K562 (cell line): ENCODE measurements at regions not wholly inside any gene's neighbourhood (a gene's known extent, or its start where the extent isn't known, plus 50 kb on each side); places are given as distances from the start of the nearest gene placed in this dataset.
A peak's percentile ranks its signal among the peaks of the same experiment; 100 is the strongest.

Experiments
- ATAC-seq: fragments of 200-7000 bp; cut with Tn5 transposase; 3 replicates; pipeline ENCODE4 v1.9.1; 2020; ENCODE audit warnings: moderate library complexity
- BruUV-seq: library from RNA; stranded (reverse); fragments of 400-500 nt; replicated peaks from 2 replicates; lab custom pipeline; 2021; lab: Mats Ljungman, UMichigan
- CTCF ChIA-PET: fragments of 300-600 bp; formaldehyde crosslinking; extraction: SDS; loops from one replicate; lab custom pipeline; 2021; ENCODE audit warnings: low intra/inter-chr PET ratio; lab: Yijun Ruan, JAX
- POLR2A ChIA-PET: fragments of 300-600, 350-650 bp; sonication (Branson Sonifier 250); formaldehyde crosslinking; extraction: SDS; loops from one replicate; lab custom pipeline; 2021; ENCODE audit warnings: antibody characterized with exemption, inconsistent platforms; lab: Yijun Ruan, JAX
- DNase-seq, 4 experiments: peaks; one replicate each; pipeline versions ENCODE4 v3.0.0 to v3.0.0-alpha.2; 2011 to 2018; ENCODE audit warnings: low spot score in 3 of 4, mixed read lengths in 3 of 4; ENCODE audit errors: extremely low read depth in 1 of 4
- FAIRE-seq: peaks from 2 replicates; lab custom pipeline; 2011; peaks lifted over from hg19 to GRCh38; lab: Jason Lieb, UNC
- H2AFZ ChIP-seq: 2 replicates; pipeline ENCODE4 v1.6.0; 2011; ENCODE audit warnings: low read depth, low read length, control low read depth, inconsistent platforms
- H3K27ac ChIP-seq: fragments of 200-600 bp; 3 replicates; pipeline ENCODE4 v1.8.0; 2011; ENCODE audit warnings: low read depth, mild to moderate bottlenecking, control low read depth, inconsistent platforms, low read length, moderate library complexity, mixed read lengths; ENCODE audit errors: extremely low read depth
- H3K27me3 ChIP-seq, 2 experiments: fragments of 300-600 bp in 1 of 2; 2 replicates in 1 of 2; 3 replicates in 1 of 2; pipeline versions ENCODE4 v1.6.0 to v1.8.0; 2011; ENCODE audit warnings: inconsistent platforms in 2 of 2, low read length in 2 of 2, mild to moderate bottlenecking in 1 of 2, mixed read lengths in 1 of 2, moderate library complexity in 1 of 2; ENCODE audit not compliant: control insufficient read depth in 2 of 2, insufficient read depth in 2 of 2
- H3K36me3 ChIP-seq: fragments of 300-600 bp; 3 replicates; pipeline ENCODE4 v1.8.0; 2011; ENCODE audit warnings: mild to moderate bottlenecking, low read length, inconsistent platforms; ENCODE audit not compliant: control insufficient read depth, insufficient read depth
- H3K4me1 ChIP-seq, 2 experiments: fragments of 200-600 bp in 1 of 2; replicated peaks in 1 of 2; 2 replicates in 1 of 2; 3 replicates in 1 of 2; pipeline versions ENCODE4 v1.5.1 to v1.8.0; 2011; ENCODE audit warnings: inconsistent platforms in 2 of 2, low read length in 2 of 2, mild to moderate bottlenecking in 1 of 2, mixed read lengths in 1 of 2, moderate library complexity in 1 of 2; ENCODE audit not compliant: control insufficient read depth in 2 of 2, insufficient read depth in 2 of 2
- H3K4me2 ChIP-seq: 2 replicates; pipeline ENCODE4 v1.6.1; 2011; ENCODE audit warnings: low read length, control low read depth, inconsistent platforms, mixed read lengths; ENCODE audit not compliant: insufficient read depth
- H3K4me3 ChIP-seq: fragments of 200-600 bp; sonication (generic), shearing (Covaris generic); 2 replicates; pipeline ENCODE4 v1.5.1; 2016; ENCODE audit warnings: control low read depth, inconsistent platforms
- H3K79me2 ChIP-seq: fragments of 200-600 bp; 3 replicates; pipeline ENCODE4 v1.8.0; 2011; ENCODE audit warnings: low read length, inconsistent platforms; ENCODE audit not compliant: control insufficient read depth, insufficient read depth
- H3K9ac ChIP-seq, 2 experiments: 2 replicates each; pipeline versions ENCODE4 v1.6.0 to v1.6.1; 2011; ENCODE audit warnings: low read depth in 2 of 2, low read length in 2 of 2, control low read depth in 1 of 2, inconsistent platforms in 1 of 2, mild to moderate bottlenecking in 1 of 2, mixed read lengths in 1 of 2; ENCODE audit not compliant: insufficient read depth in 1 of 2
- H3K9me1 ChIP-seq: one replicate; pipeline ENCODE4 v1.6.0; 2011; ENCODE audit warnings: inconsistent platforms, mild to moderate bottlenecking, low read length, moderate library complexity; ENCODE audit not compliant: control insufficient read depth, insufficient read depth
- H3K9me3 ChIP-seq: replicated peaks from 2 replicates; pipeline ENCODE4 v1.5.1; 2011; ENCODE audit warnings: low read depth, low read length, inconsistent platforms; ENCODE audit not compliant: control insufficient read depth, insufficient read depth
- H4K20me1 ChIP-seq: replicated peaks from 2 replicates; pipeline ENCODE4 v1.6.1; 2011; ENCODE audit warnings: low read length, inconsistent platforms, mixed read lengths; ENCODE audit not compliant: control insufficient read depth, insufficient read depth
- C11orf30 ChIP-seq: fragments of 450-650 bp; IDR thresholded peaks from 2 replicates; pipeline ENCODE4 v1.6.1; 2016; ENCODE audit warnings: low read depth, mild to moderate bottlenecking
- CXXC5 ChIP-seq: fragments of 250-450 bp; sonication (Bioruptor Pico); IDR thresholded peaks from 2 replicates; pipeline ENCODE4 v1.8.0; 2022; ENCODE audit warnings: inconsistent platforms, mild to moderate bottlenecking, moderate library complexity
- EP300 ChIP-seq: IDR thresholded peaks from 2 replicates; pipeline ENCODE4 v1.6.1; 2012; ENCODE audit warnings: low read length, improper control_type of control experiment
- MAFF ChIP-seq: IDR thresholded peaks from 2 replicates; pipeline ENCODE4 v1.6.1; 2012; ENCODE audit warnings: low read length, improper control_type of control experiment
- MAFG ChIP-seq: fragments of 450-650 bp; conservative IDR thresholded peaks from 2 replicates; pipeline ENCODE4 v1.6.1; 2016; ENCODE audit warnings: missing genetic modification characterization, missing compliant biosample characterization
- MAFK ChIP-seq: IDR thresholded peaks from 2 replicates; pipeline ENCODE4 v1.6.1; 2011; ENCODE audit warnings: low read length, improper control_type of control experiment
- PRPF4 ChIP-seq: fragments of 200-400 bp; formaldehyde crosslinking; IDR thresholded peaks from one replicate; pipeline ENCODE4 v1.6.1; 2017; ENCODE audit warnings: low read length, low read depth, mild to moderate bottlenecking; ENCODE audit not compliant: insufficient read depth, poor library complexity, severe bottlenecking
- STAT5A ChIP-seq: IDR thresholded peaks from 2 replicates; pipeline ENCODE4 v1.6.1; 2012; ENCODE audit warnings: low read length, inconsistent platforms, borderline replicate concordance
- TAF9B ChIP-seq: fragments of 450-650 bp; IDR thresholded peaks from 2 replicates; pipeline ENCODE4 v1.6.1; 2018; ENCODE audit warnings: mild to moderate bottlenecking; ENCODE audit not compliant: partially characterized antibody
- TBP ChIP-seq: optimal IDR thresholded peaks from 2 replicates; pipeline ENCODE3; 2011; ENCODE audit warnings: low read depth, low read length, improper control_type of control experiment
- ZNF316 ChIP-seq: fragments of 450-650 bp; IDR thresholded peaks from 2 replicates; pipeline ENCODE4 v1.6.1; 2016
- ZNF766 ChIP-seq: fragments of 200-800 bp; sonication (Bioruptor generic); conservative IDR thresholded peaks from 2 replicates; pipeline ENCODE4 v1.6.1; 2016; ENCODE audit warnings: missing genetic modification characterization, missing compliant biosample characterization
- WGBS: fragments of 100-300 bp; shearing (Covaris generic); methylation state at CpG from one replicate; pipeline ENCODE4 v1.1.6; 2016; ENCODE audit warnings: low coverage, mixed read lengths; ENCODE audit not compliant: insufficient coverage; ENCODE audit errors: missing lambda C conversion rate; 5-methylcytosine and 5-hydroxymethylcytosine counted together
- in situ Hi-C: fragments of 300-500 bp; cut with MboI; formaldehyde crosslinking; loops from 4 replicates; pipeline ENCODE4 v1.15.0; 2018; ENCODE audit warnings: inconsistent platforms, mixed read lengths
- intact Hi-C: fragments of 100-400 bp; cut with micrococcal nuclease; formaldehyde crosslinking; loops from 2 replicates; pipeline ENCODE4 v1.14.2; 2022
- TF ChIP-seq, protein P1 (sequence below): sonication (generic); formaldehyde crosslinking; IDR thresholded peaks from 2 replicates; pipeline ENCODE4 v1.8.1; 2023; ENCODE audit warnings: mild to moderate bottlenecking, missing genetic modification reagents
- TF ChIP-seq, protein P2 (sequence below): fragments of 450-650 bp; IDR thresholded peaks from 2 replicates; pipeline ENCODE4 v1.6.1; 2016; ENCODE audit warnings: mild to moderate bottlenecking

DNA sequence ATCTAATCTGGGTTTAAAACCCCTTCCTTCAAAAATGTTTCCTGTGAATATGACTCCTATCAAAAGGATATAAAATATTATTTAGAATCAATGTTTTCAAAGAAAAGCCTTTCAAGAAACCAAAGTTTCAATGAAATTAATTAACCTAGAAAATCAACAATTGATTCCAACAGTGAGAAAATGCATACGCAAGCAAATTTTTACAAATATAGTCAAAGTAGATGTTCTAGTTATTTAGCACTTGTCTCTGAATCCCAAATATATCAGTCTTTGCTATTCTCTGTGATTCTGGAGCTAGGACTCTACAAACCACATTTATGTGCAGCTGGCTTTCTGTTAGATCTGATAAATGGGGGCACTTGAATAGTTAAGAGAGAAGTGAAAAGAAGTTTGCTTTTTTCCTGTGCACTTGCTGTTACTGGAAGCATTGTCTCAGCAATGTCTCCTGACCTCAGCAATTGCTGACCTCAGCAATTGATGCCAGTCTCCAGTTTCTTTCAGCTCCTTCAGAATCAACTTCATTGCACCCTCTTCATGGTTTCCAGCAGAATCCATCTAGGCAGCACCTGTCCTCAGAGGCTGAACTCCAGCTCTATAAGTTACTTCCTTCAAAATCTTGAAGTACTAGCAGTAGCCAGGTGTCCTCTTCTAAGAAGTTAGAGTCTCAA, 879.9 kb upstream of the LRRN3 start:
- H4K20me1 ChIP-seq = no peaks in the 10 kb centered on the region
- intact Hi-C loops (no loop called here), in situ Hi-C loops (no loop called here)
- H3K4me3 ChIP-seq = no peak overlapping the region
- no peaks in the 10 kb centered on the region for H3K79me2 ChIP-seq
- no peak overlapping the region for H3K4me2 ChIP-seq
- TF ChIP-seq TAF9B = no peak
- TF ChIP-seq CXXC5 (CRISPR knock-in tag) = no peak
- peak; percentile 73 for TF ChIP-seq ZNF316
- peak; percentile 73 for TF ChIP-seq MAFF
- TF ChIP-seq, protein P1, sequence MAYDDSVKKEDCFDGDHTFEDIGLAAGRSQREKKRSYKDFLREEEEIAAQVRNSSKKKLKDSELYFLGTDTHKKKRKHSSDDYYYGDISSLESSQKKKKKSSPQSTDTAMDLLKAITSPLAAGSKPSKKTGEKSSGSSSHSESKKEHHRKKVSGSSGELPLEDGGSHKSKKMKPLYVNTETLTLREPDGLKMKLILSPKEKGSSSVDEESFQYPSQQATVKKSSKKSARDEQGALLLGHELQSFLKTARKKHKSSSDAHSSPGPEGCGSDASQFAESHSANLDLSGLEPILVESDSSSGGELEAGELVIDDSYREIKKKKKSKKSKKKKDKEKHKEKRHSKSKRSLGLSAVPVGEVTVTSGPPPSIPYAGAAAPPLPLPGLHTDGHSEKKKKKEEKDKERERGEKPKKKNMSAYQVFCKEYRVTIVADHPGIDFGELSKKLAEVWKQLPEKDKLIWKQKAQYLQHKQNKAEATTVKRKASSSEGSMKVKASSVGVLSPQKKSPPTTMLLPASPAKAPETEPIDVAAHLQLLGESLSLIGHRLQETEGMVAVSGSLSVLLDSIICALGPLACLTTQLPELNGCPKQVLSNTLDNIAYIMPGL (CRISPR knock-in tag) = no peak
- no peak for TF ChIP-seq ZNF766 (CRISPR knock-in tag)
- TF ChIP-seq, protein P2, sequence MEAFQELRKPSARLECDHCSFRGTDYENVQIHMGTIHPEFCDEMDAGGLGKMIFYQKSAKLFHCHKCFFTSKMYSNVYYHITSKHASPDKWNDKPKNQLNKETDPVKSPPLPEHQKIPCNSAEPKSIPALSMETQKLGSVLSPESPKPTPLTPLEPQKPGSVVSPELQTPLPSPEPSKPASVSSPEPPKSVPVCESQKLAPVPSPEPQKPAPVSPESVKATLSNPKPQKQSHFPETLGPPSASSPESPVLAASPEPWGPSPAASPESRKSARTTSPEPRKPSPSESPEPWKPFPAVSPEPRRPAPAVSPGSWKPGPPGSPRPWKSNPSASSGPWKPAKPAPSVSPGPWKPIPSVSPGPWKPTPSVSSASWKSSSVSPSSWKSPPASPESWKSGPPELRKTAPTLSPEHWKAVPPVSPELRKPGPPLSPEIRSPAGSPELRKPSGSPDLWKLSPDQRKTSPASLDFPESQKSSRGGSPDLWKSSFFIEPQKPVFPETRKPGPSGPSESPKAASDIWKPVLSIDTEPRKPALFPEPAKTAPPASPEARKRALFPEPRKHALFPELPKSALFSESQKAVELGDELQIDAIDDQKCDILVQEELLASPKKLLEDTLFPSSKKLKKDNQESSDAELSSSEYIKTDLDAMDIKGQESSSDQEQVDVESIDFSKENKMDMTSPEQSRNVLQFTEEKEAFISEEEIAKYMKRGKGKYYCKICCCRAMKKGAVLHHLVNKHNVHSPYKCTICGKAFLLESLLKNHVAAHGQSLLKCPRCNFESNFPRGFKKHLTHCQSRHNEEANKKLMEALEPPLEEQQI = no peak
- peak; percentile 81 for TF ChIP-seq MAFK
- no peak for TF ChIP-seq STAT5A
- no peak for TF ChIP-seq EP300
- 0 out of 2 replicates have a peak, but pooled peaks have one; percentile 29 for TF ChIP-seq MAFG (tag)
- peak; percentile 42 for TF ChIP-seq C11orf30
- no peak for TF ChIP-seq PRPF4
- TF ChIP-seq TBP = no peak
- no peak for FAIRE-seq
- H2AFZ ChIP-seq = no peak overlapping the region
- ChIA-PET POLR2A (no interaction called here), CTCF (no interaction called here)
- no peaks in the 10 kb centered on the region for H3K9me1 ChIP-seq
- H3K36me3 ChIP-seq = no peaks in the 10 kb centered on the region
- no peaks in the 10 kb centered on the region for H3K9me3 ChIP-seq
- H3K27ac ChIP-seq = no peak overlapping the region
- WGBS = 10% methylated on average over 1 of the region's 1 CpG
- no TSS peak for BruUV-seq
- no peak for ATAC-seq
- no peaks in the 10 kb centered on the region for H3K27me3 ChIP-seq
- no peak overlapping the region for H3K9ac ChIP-seq
- H3K4me1 ChIP-seq = no peaks in the 10 kb centered on the region
- DNase-seq = no peak
